NT2/D1 (cell line): ENCODE measurements at regions not wholly inside any gene's neighbourhood (a gene's known extent, or its start where the extent isn't known, plus 50 kb on each side); places are given as distances from the start of the nearest gene placed in this dataset.

ENCODE experiments used
- SUZ12 ChIP-seq: IDR thresholded peaks from 2 replicates; pipeline ENCODE4 v1.6.1; 2011; ENCODE audit not compliant: insufficient read length, insufficient read depth; ENCODE audit errors: extremely low read depth
- YY1 ChIP-seq: IDR thresholded peaks from 2 replicates; pipeline ENCODE4 v1.6.1; 2011; ENCODE audit not compliant: insufficient read length, insufficient read depth
- ZNF274 ChIP-seq: IDR thresholded peaks from 2 replicates; pipeline ENCODE4 v1.6.1; 2011; ENCODE audit warnings: mild to moderate bottlenecking, low read depth, low read length

GRCh38 chr4:15171725-15172124, 169.4 kb downstream of the CPEB2 start:
- TF ChIP-seq YY1 (no peak), ZNF274 (no peak), SUZ12 (no peak)
